ENCODE measurements at regions not wholly inside any gene's neighbourhood (a gene's known extent, or its start where the extent isn't known, plus 50 kb on each side); places are given as distances from the start of the nearest gene placed in this dataset.

GRCh38 chr5:62977661-62978060 is 399.0 kb downstream of the LRRC70 start:
- no peak for DNase-seq (ENCODE audit: low spot score)

GRCh38 chr5:62974623-62975022 is 396.0 kb downstream of the LRRC70 start:
- no peak for DNase-seq (ENCODE audit: low spot score)

GRCh38 chr5:62969409-62970120 is 390.9 kb downstream of the LRRC70 start:
- DNase-seq (ENCODE audit: low spot score): no peak

- DNase-seq (ENCODE audit: low spot score): no peak
Measured at GRCh38 chr5:62964428-62964827, 385.8 kb downstream of the LRRC70 start.

GRCh38 chr5:62960781-62961180 is 382.2 kb downstream of the LRRC70 start:
- DNase-seq (ENCODE audit: low spot score): no peak

GRCh38 chr5:62956597-62956996 is 378.0 kb downstream of the LRRC70 start:
- no peak for DNase-seq (ENCODE audit: low spot score)

- DNase-seq (ENCODE audit: low spot score): no peak
Measured at GRCh38 chr5:62954578-62954977, 376.0 kb downstream of the LRRC70 start.

- no peak for DNase-seq (ENCODE audit: low spot score)
Measured at GRCh38 chr5:62948301-62948700, 369.7 kb downstream of the LRRC70 start.

GRCh38 chr5:62942384-62942783 is 363.8 kb downstream of the LRRC70 start:
- no peak for DNase-seq (ENCODE audit: low spot score)

GRCh38 chr5:62938927-62939326 is 360.3 kb downstream of the LRRC70 start:
- no peak for DNase-seq (ENCODE audit: low spot score)

- DNase-seq (ENCODE audit: low spot score): no peak
Measured at GRCh38 chr5:62937661-62938558, 359.3 kb downstream of the LRRC70 start.

GRCh38 chr5:62935660-62936059 is 357.0 kb downstream of the LRRC70 start:
- DNase-seq (ENCODE audit: low spot score): no peak

- no peak for DNase-seq (ENCODE audit: low spot score)
Measured at GRCh38 chr5:62934319-62934718, 355.7 kb downstream of the LRRC70 start.

GRCh38 chr5:62933261-62933660 is 354.6 kb downstream of the LRRC70 start:
- DNase-seq (ENCODE audit: low spot score): no peak

GRCh38 chr5:62931153-62931950 is 352.7 kb downstream of the LRRC70 start:
- no peak for DNase-seq (ENCODE audit: low spot score)

- no peak for DNase-seq (ENCODE audit: low spot score)
Measured at GRCh38 chr5:62922191-62922590, 343.6 kb downstream of the LRRC70 start.

- no peak for DNase-seq (ENCODE audit: low spot score)
Measured at GRCh38 chr5:62920856-62921255, 342.2 kb downstream of the LRRC70 start.

GRCh38 chr5:62909326-62909725 is 330.7 kb downstream of the LRRC70 start:
- DNase-seq (ENCODE audit: low spot score): no peak

- DNase-seq (ENCODE audit: low spot score): no peak
Measured at GRCh38 chr5:62902126-62902525, 323.5 kb downstream of the LRRC70 start.

GRCh38 chr5:62900976-62901375 is 322.4 kb downstream of the LRRC70 start:
- DNase-seq (ENCODE audit: low spot score): no peak

GRCh38 chr5:62896121-62896893 is 317.7 kb downstream of the LRRC70 start:
- no peak for DNase-seq (ENCODE audit: low spot score)
